ENCODE measurements at regions not wholly inside any gene's neighbourhood (a gene's known extent, or its start where the extent isn't known, plus 50 kb on each side); places are given as distances from the start of the nearest gene placed in this dataset.

GRCh38 chr20:40283689-40284088 is 405.3 kb downstream of the MAFB start:
- TF ChIP-seq, protein P1, sequence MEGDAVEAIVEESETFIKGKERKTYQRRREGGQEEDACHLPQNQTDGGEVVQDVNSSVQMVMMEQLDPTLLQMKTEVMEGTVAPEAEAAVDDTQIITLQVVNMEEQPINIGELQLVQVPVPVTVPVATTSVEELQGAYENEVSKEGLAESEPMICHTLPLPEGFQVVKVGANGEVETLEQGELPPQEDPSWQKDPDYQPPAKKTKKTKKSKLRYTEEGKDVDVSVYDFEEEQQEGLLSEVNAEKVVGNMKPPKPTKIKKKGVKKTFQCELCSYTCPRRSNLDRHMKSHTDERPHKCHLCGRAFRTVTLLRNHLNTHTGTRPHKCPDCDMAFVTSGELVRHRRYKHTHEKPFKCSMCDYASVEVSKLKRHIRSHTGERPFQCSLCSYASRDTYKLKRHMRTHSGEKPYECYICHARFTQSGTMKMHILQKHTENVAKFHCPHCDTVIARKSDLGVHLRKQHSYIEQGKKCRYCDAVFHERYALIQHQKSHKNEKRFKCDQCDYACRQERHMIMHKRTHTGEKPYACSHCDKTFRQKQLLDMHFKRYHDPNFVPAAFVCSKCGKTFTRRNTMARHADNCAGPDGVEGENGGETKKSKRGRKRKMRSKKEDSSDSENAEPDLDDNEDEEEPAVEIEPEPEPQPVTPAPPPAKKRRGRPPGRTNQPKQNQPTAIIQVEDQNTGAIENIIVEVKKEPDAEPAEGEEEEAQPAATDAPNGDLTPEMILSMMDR (tag by site-specific recombination; IDR thresholded peaks at IDR 0.05), result no peak
- no peak for TF ChIP-seq ZSCAN18 (tag by site-specific recombination; IDR thresholded peaks at IDR 0.05)

Data from HEK293 (cell line).